Adrenal gland (tissue), 5 donors: ENCODE measurements at regions not wholly inside any gene's neighbourhood (a gene's known extent, or its start where the extent isn't known, plus 50 kb on each side); places are given as distances from the start of the nearest gene placed in this dataset.
"Not testable (repeated sequence)": the region's sequence is repeated elsewhere in the genome, so short reads cannot be mapped to it uniquely, and the experiment has no call there.

Source experiments
- POLR2A ChIP-seq, 2 donors: fragments of 450-650 bp; IDR thresholded peaks; one replicate each; pipeline ENCODE4 v1.6.1; 2017; ENCODE audit warnings: antibody characterized with exemption in 2 of 2, mild to moderate bottlenecking in 2 of 2, moderate library complexity in 1 of 2
- TF ChIP-seq, protein P1 (sequence below), 6 experiments: fragments of 450-650 bp in 4 of 6; fragments of 200-600 bp in 2 of 6; sonication (generic) in 1 of 6; IDR thresholded peaks; 1 replicate in 5 of 6; 2 replicates in 1 of 6; pipeline versions ENCODE4 v1.5.1 to v1.8.0; 2016 to 2021; ENCODE audit warnings: antibody characterized with exemption in 6 of 6, mild to moderate bottlenecking in 2 of 6, moderate library complexity in 1 of 6
- donor health status: DM: no; HTN: no; CAD: no.

DNA sequence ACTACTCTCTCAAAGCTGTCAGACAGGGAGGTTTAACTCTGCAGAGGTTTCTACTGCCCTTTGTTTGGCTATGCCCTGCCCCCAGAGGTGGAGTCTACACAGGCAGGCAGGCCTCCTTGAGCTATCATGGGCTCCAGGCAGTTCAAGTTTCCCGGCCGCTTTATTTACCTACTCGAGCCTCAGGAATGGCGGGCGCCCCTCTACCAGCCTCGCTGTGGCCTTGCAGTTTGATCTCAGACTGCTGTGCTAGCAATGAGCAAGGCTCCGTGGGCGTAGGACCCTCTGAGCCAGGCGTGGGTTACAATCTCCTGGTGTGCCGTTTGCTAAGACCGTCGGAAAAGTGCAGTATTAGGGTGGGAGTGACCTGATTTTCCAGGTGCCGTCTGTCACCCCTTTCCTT, 124.3 kb downstream of the PTCHD1 start:
- TF ChIP-seq, protein P1, sequence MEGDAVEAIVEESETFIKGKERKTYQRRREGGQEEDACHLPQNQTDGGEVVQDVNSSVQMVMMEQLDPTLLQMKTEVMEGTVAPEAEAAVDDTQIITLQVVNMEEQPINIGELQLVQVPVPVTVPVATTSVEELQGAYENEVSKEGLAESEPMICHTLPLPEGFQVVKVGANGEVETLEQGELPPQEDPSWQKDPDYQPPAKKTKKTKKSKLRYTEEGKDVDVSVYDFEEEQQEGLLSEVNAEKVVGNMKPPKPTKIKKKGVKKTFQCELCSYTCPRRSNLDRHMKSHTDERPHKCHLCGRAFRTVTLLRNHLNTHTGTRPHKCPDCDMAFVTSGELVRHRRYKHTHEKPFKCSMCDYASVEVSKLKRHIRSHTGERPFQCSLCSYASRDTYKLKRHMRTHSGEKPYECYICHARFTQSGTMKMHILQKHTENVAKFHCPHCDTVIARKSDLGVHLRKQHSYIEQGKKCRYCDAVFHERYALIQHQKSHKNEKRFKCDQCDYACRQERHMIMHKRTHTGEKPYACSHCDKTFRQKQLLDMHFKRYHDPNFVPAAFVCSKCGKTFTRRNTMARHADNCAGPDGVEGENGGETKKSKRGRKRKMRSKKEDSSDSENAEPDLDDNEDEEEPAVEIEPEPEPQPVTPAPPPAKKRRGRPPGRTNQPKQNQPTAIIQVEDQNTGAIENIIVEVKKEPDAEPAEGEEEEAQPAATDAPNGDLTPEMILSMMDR (IDR thresholded peaks at IDR 0.05): not testable (repeated sequence)
- TF ChIP-seq POLR2A (IDR thresholded peaks at IDR 0.05): not testable (repeated sequence)
